HFF-Myc (cell line): ENCODE measurements at regions not wholly inside any gene's neighbourhood (a gene's known extent, or its start where the extent isn't known, plus 50 kb on each side); places are given as distances from the start of the nearest gene placed in this dataset.
A peak's percentile ranks its signal among the peaks of the same experiment; 100 is the strongest.

Experiments used
- DNase-seq: peaks from one replicate; pipeline ENCODE4 v3.0.0-alpha.2; 2011; ENCODE audit warnings: low read depth; ENCODE audit errors: extremely low read depth
- H3K4me3 ChIP-seq: replicated peaks from 2 replicates; pipeline ENCODE4 v1.5.1; 2011; ENCODE audit warnings: low read depth, mild to moderate bottlenecking, control low read depth, low read length
- TF ChIP-seq, protein P1 (sequence below): IDR thresholded peaks from 2 replicates; pipeline ENCODE4 v1.5.1; 2012; ENCODE audit warnings: mild to moderate bottlenecking, low read depth, low read length, control low read depth; ENCODE audit errors: missing control alignments

DNA sequence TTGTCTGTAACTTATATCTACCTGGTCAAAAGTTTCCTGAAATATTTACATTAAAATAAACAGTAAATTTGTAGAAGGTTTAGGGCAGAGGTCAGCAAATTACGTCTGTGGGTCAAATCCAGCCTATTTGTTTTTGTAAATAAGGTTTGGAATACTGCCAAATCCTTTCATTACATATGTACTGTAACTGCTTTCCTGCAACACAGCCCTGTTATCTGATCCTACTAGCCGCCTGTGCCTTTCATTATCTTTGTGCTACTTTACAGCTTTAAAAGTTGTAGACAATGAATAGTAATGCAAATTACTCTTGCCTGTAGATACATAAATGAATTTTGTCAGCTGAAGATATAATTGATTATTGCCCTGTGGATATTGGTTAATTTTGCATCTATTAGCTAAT lies 369.6 kb upstream of the SLC7A11 start:
- TF ChIP-seq, protein P1, sequence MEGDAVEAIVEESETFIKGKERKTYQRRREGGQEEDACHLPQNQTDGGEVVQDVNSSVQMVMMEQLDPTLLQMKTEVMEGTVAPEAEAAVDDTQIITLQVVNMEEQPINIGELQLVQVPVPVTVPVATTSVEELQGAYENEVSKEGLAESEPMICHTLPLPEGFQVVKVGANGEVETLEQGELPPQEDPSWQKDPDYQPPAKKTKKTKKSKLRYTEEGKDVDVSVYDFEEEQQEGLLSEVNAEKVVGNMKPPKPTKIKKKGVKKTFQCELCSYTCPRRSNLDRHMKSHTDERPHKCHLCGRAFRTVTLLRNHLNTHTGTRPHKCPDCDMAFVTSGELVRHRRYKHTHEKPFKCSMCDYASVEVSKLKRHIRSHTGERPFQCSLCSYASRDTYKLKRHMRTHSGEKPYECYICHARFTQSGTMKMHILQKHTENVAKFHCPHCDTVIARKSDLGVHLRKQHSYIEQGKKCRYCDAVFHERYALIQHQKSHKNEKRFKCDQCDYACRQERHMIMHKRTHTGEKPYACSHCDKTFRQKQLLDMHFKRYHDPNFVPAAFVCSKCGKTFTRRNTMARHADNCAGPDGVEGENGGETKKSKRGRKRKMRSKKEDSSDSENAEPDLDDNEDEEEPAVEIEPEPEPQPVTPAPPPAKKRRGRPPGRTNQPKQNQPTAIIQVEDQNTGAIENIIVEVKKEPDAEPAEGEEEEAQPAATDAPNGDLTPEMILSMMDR: no peak
- DNase-seq: no peak
- H3K4me3 ChIP-seq: no peak overlapping the region

DNA sequence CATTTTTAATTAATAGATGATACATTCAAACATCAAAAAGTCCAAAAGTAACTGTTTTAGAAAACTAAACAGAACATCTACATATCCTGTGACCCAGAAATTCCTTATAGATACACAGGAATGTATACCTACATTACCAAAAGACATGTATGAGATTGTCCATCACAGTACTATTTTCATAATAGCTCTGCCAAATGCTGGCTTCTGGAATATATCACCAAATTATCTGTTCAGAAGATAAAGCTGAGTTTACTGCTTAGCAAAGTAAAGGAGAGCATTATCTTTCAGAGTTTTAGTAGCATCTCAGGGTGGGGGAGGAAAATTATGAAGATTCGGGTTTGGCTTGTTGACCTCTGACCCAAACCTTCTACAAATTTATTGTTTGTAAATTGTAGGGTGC lies 368.9 kb upstream of the SLC7A11 start:
- DNase-seq: no peak
- no peak overlapping the region for H3K4me3 ChIP-seq
- TF ChIP-seq, protein P1: no peak

DNA sequence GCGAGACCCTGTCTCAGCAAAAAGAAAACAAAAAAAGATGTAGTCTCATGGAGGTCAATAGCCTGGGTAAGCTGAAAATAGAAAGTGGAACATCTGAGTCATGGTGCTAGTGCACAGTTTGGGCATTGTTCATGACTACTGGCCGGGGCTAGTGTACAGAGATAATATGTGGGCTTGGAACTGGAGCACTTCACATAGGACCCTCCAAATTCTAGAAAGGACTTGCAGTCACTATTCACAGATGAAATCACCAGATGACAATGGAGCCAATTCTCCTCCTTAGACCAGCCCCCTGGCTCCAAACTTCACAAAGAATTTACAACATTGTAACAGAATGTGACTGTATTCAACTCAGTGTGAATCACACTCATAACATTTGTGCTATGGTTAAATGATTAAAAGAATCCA lies 367.8 kb upstream of the SLC7A11 start:
- no peak overlapping the region for H3K4me3 ChIP-seq
- TF ChIP-seq, protein P1: no peak

DNA sequence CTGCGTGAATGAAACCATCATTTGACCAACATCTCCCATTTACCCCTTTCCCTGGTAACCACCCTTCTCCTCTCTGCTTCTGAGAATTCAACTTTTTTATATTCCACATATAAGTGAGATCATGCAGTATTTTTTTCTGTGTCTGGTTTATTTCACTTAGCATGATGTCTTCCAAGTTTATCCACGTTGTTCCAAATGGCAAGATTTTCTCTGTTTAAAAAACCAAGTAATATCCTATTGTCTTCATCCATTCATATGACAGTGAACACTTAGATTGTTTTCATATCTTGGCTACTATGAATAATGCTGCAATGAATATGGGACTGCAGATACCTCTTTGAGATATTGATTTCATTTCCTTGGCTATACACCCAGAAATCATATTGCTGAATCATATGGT lies 362.4 kb upstream of the SLC7A11 start:
- H3K4me3 ChIP-seq: no peak overlapping the region
- no peak for DNase-seq
- TF ChIP-seq, protein P1: no peak

More for the DNA sequence above, 367.8 kb upstream of the SLC7A11 start:
- DNase-seq: peak; percentile 15

DNA sequence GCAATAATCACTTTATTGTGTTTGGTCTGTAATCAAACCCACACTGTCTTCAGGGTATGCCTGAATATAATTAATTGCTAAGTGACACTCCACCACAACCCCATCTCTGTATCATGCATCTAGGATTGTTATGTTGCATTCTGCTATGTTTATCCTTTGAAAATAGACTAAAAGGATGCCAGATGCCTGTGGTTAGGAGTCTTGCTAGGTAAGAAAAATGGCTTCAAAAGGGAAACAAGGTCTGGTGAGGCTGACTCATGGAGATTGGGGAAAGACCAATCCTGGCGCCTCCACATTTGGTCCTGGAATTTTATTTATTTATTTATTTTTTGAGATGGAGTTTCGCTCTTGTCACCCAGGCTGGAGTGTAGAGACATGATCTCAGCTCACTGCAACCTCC lies 360.5 kb upstream of the SLC7A11 start:
- TF ChIP-seq, protein P1: no peak
- DNase-seq: no peak
- H3K4me3 ChIP-seq: no peak overlapping the region

DNA sequence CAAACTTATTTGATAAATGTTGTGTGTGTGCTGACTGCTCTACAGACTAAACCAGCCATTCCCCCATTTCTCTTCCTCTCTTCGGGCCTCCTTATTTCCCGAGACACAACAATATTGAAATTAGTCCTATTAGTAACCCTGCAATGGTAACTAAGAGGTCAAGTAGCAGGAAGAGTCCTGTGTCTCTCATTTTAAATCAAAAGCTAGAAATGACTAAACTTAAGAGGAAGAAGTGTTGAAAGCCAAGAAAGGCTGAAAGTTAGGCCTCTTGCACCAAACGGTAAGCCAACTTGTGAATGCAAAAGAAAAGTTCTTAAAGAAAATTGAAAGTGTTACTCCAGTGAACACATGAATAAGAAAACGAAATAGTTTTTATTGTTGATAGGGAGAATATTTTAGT lies 357.8 kb upstream of the SLC7A11 start:
- TF ChIP-seq, protein P1: no peak
- H3K4me3 ChIP-seq: no peak overlapping the region
- no peak for DNase-seq

DNA sequence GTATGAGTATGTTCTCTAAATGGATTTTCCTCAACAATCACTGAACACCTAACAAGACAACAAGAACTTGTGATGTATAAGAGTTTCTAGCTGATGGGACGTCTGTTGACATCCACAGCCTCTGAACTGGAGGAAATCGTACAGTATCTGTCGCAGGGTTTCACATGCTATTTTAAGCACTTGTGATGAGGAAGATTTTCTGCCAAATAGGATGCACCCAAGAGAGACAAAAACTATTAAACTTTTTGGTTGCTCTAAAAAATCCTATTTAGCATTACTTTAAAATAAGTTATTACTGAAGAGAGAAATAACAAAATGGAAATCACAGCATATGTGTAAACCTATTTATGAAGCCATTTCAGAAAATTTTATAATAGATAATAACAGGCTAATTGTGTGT lies 356.1 kb upstream of the SLC7A11 start:
- DNase-seq: no peak
- H3K4me3 ChIP-seq: no peak overlapping the region
- TF ChIP-seq, protein P1: no peak
